C4-2B (cell line): ENCODE measurements at regions not wholly inside any gene's neighbourhood (a gene's known extent, or its start where the extent isn't known, plus 50 kb on each side); places are given as distances from the start of the nearest gene placed in this dataset.

Experiments used
- ZFX ChIP-seq: fragments of 450-650 bp; IDR thresholded peaks from 2 replicates; pipeline ENCODE4 v1.6.1; 2017
- TF ChIP-seq, protein P1 (sequence below): fragments of 450-650 bp; conservative IDR thresholded peaks from 2 replicates; pipeline ENCODE4 v1.5.1; 2017; ENCODE audit warnings: mild to moderate bottlenecking

DNA sequence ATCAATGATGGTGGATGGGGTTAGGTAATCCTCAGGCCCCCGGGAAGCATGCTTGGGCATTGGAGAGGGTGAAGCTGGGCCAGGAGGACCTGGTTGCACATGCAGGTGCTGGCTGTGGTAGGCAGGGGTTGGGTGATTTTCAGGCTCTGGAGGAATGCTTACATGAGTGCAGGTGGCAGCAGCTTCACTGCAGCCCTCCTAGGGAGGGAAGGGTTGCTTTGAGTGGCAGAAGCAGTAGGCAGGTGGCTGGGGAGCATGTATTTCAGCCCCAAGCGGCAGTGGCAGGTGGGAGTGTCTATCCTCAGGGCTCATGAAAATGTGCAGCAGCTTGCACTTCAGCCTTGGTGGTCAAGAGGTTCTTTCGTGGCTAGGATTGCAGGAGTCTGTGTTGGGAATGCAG lies 230.0 kb upstream of the CTNNB1 start:
- TF ChIP-seq, protein P1, sequence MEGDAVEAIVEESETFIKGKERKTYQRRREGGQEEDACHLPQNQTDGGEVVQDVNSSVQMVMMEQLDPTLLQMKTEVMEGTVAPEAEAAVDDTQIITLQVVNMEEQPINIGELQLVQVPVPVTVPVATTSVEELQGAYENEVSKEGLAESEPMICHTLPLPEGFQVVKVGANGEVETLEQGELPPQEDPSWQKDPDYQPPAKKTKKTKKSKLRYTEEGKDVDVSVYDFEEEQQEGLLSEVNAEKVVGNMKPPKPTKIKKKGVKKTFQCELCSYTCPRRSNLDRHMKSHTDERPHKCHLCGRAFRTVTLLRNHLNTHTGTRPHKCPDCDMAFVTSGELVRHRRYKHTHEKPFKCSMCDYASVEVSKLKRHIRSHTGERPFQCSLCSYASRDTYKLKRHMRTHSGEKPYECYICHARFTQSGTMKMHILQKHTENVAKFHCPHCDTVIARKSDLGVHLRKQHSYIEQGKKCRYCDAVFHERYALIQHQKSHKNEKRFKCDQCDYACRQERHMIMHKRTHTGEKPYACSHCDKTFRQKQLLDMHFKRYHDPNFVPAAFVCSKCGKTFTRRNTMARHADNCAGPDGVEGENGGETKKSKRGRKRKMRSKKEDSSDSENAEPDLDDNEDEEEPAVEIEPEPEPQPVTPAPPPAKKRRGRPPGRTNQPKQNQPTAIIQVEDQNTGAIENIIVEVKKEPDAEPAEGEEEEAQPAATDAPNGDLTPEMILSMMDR: no peak
- no peak for TF ChIP-seq ZFX
